GM12872 (cell line): ENCODE measurements at regions not wholly inside any gene's neighbourhood (a gene's known extent, or its start where the extent isn't known, plus 50 kb on each side); places are given as distances from the start of the nearest gene placed in this dataset.

Source experiments
- TF ChIP-seq, protein P1 (sequence below): IDR thresholded peaks from 3 replicates; pipeline ENCODE4 v1.5.1; 2011; ENCODE audit warnings: low read depth, mild to moderate bottlenecking, low read length, moderate library complexity; ENCODE audit not compliant: insufficient read depth

DNA sequence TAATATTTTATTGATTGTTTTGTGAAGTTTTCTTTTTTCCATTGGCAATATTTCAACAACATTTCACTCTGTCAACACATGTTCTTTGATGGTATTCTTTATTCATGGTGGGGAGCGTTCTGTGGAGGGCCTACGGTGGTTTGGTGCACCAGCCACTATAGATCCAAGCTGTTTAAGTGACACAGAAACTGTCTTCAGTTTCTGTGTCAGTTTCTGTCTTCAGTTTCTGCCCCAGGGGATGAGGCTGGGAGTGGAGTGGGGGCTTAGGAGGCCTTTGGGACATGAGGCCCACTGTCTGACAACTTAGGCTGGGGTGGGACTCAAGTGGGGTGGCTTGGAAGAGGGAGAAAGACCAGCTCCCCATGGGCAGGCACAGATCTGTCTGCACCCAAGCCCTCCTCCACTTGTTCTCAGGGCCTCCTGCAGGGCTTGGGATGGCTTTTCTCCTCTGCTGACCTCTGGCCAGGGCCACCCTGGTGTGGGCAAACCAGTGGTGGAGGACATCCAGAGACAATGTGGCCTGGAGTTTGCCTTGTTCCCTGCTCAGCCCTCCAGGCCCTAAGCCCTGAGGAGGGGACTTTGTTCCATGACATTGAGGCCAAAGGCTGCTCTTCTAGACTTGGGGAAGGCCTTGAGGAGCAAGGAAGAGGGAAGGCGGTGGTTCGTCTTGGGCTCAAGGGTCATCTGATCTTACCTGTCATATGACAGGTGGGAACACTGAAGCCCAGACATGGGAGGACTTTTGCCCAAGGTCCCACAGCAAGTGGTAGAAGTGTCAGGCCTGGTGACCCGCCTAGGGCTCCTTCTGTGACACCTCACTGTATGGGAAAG lies 60.3 kb upstream of the SMAD6 start:
- TF ChIP-seq, protein P1, sequence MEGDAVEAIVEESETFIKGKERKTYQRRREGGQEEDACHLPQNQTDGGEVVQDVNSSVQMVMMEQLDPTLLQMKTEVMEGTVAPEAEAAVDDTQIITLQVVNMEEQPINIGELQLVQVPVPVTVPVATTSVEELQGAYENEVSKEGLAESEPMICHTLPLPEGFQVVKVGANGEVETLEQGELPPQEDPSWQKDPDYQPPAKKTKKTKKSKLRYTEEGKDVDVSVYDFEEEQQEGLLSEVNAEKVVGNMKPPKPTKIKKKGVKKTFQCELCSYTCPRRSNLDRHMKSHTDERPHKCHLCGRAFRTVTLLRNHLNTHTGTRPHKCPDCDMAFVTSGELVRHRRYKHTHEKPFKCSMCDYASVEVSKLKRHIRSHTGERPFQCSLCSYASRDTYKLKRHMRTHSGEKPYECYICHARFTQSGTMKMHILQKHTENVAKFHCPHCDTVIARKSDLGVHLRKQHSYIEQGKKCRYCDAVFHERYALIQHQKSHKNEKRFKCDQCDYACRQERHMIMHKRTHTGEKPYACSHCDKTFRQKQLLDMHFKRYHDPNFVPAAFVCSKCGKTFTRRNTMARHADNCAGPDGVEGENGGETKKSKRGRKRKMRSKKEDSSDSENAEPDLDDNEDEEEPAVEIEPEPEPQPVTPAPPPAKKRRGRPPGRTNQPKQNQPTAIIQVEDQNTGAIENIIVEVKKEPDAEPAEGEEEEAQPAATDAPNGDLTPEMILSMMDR: no peak

DNA sequence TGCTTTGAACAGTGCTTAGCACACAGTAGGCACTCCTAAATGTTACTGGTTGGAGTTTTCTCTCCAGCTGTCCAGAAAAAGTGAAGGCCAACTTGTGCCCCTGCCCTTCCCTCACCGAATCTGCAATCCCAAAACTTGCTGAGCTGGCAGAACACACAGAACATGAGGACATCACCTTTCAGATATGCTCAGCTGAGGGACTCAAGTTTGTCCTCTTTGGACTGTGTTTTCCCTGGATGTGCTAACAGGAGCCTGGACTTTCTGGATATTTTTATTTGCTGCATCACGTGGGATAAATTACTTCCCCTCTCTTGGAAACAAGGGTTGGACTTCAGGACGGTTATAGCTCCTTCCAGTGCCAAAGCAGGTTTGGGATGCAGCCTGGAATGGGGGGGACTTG lies 59.5 kb upstream of the SMAD6 start:
- TF ChIP-seq, protein P1: no peak

DNA sequence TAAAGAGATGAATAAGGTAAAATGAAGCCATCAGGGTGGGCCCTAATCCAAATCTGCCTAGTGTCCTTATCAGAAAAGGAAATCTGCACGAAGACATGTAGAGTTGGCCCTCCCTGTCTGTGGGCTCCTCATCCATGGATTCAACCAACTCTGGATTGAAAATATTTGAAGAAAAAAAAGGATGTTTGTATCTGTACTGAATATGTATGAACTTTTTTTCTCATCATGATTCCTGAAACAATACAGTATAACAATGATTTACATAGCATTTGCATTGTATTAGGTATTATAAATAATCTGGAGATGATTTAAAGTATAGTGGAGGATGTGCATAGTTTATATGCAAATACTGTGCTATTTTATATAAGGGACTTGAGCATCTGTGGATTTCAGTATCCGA lies 59.0 kb upstream of the SMAD6 start:
- TF ChIP-seq, protein P1: no peak

DNA sequence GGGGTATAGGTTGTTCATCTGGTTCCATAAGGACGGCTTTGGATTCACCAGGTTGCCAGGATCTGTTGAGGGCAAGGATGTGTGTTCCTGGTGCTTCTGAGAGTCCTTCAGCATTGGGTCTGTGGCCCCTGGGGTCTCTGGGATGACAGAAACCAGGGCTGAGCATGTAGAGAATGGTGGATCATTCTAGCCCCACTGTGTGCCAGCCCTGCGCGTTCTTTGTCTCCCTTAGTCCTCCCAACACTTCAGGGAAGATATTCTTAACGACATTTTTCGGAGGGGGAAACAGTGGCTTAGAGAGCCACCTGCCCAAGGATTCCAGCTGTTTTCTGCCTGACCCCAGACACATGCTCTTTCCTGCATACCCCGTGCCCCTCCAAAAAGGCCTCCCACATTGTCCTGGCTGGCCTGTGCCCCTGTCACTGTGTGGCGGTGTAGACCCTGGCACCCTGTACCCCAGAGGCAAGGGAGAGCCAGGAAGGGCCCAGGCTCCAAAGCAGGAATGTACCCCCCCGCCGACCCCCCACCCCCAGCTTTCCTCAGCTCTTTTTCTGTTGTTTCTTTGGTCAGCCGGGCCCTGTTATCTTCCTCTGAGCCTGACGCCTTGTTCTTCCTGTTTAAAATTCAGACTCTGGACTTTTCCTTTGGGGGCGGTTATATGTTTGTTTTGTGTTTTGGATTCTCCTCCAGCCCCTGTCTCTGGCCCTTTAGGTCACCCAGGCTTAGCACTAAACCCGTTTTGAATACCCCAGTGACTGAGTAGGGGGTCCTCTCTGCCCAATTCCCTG lies 57.8 kb upstream of the SMAD6 start:
- TF ChIP-seq, protein P1: no peak

DNA sequence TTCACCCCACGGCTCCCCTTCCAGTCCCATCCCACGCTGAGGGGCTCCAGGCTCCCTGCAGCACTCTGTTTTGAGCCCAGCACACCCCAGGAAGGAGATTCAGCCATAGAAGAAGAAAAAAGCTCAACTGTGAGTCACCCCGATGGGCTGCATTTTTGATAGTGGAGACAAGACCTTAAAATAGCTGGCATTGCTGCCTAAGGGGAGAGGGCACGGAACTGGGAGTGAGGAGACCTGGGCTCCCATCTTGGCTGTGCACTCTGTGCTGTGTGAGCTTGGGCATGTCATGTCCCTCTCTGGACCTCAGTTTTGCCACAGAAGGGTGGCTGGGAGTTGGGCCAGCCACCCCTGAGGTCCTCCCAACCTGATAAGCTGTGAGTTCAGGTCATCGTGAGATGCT lies 57.2 kb upstream of the SMAD6 start:
- TF ChIP-seq, protein P1: no peak

DNA sequence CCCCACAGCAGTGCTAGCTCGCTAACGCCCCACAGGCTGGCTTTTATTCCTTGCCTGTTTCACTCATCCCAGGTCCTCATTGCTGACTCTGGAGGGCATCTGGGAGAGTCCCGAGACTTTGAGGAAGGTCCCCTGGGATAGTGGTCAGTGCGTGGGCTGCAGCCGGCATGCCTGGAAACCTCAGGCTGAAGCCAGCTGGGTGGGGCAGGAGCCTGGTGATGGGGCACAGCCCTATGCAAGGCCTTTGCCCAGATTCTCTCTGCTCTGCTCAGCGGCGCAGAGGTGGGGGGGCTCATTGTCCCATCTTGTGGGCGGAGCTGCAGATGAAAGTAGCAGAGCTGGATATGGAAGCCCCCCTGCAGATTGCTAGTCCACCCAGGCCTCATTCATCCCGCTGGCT lies 55.7 kb upstream of the SMAD6 start:
- TF ChIP-seq, protein P1: no peak

DNA sequence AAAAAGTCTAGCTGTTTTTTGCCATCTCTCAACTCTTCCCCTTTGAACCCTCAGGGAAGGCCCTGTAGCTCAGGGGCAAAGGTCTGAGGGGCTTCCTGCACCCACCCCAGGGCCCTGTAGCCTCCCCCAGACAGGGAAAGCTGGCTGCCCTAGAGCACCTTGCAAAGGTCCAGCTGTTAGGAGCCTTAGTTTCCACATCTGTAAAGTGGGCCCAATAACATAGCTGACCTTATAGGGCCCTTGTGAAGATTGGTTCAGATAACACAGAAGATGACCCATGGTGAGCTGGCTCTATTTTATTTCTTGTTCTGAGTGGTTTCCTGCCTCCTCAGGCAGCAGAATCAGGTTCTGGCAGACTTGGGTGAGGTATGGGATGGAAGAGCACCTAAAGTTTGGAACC lies 55.2 kb upstream of the SMAD6 start:
- TF ChIP-seq, protein P1: no peak
